ENCODE measurements at regions not wholly inside any gene's neighbourhood (a gene's known extent, or its start where the extent isn't known, plus 50 kb on each side); places are given as distances from the start of the nearest gene placed in this dataset.

- Histone ChIP-seq H3K4me3 (ENCODE audit: insufficient read depth, low read depth, low read length) (no peak overlapping the region), H3K4me1 (ENCODE audit: insufficient read depth, low read length) (no peaks in the 10 kb centered on the region), H3K27me3 (ENCODE audit: insufficient read depth, low read length) (no peaks in the 10 kb centered on the region), H3K9ac (ENCODE audit: low read length) (no peak overlapping the region), H3K4me2 (ENCODE audit: low read length) (no peak overlapping the region), H3K36me3 (ENCODE audit: insufficient read depth, low read length) (no peaks in the 10 kb centered on the region), H3K27ac (ENCODE audit: low read depth, low read length) (no peak overlapping the region), H4K20me1 (ENCODE audit: insufficient read depth, low read length) (no peaks in the 10 kb centered on the region), H2AFZ (ENCODE audit: low read depth, low read length) (no peak overlapping the region), H3K9me3 (ENCODE audit: insufficient read depth, low read depth, low read length) (no peaks in the 10 kb centered on the region), H3K79me2 (ENCODE audit: insufficient read depth, low read length) (no peaks in the 10 kb centered on the region)
- Mint-ChIP-seq H3K27me3 (ENCODE audit: low read depth, unreplicated experiment) (no peaks in the 10 kb centered on the region), H3K9me3 (ENCODE audit: unreplicated experiment) (no peaks in the 10 kb centered on the region), H3K4me3 (ENCODE audit: unreplicated experiment) (no peak overlapping the region), H3K36me3 (ENCODE audit: low read depth, unreplicated experiment) (no peaks in the 10 kb centered on the region), H3K4me1 (ENCODE audit: low read depth, unreplicated experiment) (no peaks in the 10 kb centered on the region), H3K27ac (ENCODE audit: unreplicated experiment) (no peak overlapping the region)
- no peak for TF ChIP-seq EZH2 (IDR thresholded peaks at IDR 0.05; ENCODE audit: insufficient read depth, low read length)
- no peak for TF ChIP-seq CTCF (IDR thresholded peaks at IDR 0.05; ENCODE audit: insufficient read depth, low read depth, low read length)
- DNase-seq (ENCODE audit: low read depth) (no peak), FAIRE-seq (no peak)
Measured at GRCh38 chr6:93822434-93823265, 403.3 kb upstream of the EPHA7 start.

GRCh38 chr6:93821953-93822352, 402.6 kb upstream of the EPHA7 start:
- H3K9me3 Mint-ChIP-seq (ENCODE audit: unreplicated experiment): no peaks in the 10 kb centered on the region
- Histone ChIP-seq H3K79me2 (ENCODE audit: insufficient read depth, low read length) (no peaks in the 10 kb centered on the region), H3K27ac (ENCODE audit: low read depth, low read length) (no peak overlapping the region), H3K9me3 (ENCODE audit: insufficient read depth, low read depth, low read length) (no peaks in the 10 kb centered on the region), H3K4me1 (ENCODE audit: insufficient read depth, low read length) (no peaks in the 10 kb centered on the region), H3K4me3 (ENCODE audit: insufficient read depth, low read depth, low read length) (no peak overlapping the region), H2AFZ (ENCODE audit: low read depth, low read length) (no peak overlapping the region), H4K20me1 (ENCODE audit: insufficient read depth, low read length) (no peaks in the 10 kb centered on the region), H3K36me3 (ENCODE audit: insufficient read depth, low read length) (no peaks in the 10 kb centered on the region), H3K9ac (ENCODE audit: low read length) (no peak overlapping the region), H3K27me3 (ENCODE audit: insufficient read depth, low read length) (no peaks in the 10 kb centered on the region), H3K4me2 (ENCODE audit: low read length) (no peak overlapping the region)
- no peaks in the 10 kb centered on the region for H3K27me3 Mint-ChIP-seq (ENCODE audit: low read depth, unreplicated experiment)
- no peaks in the 10 kb centered on the region for H3K36me3 Mint-ChIP-seq (ENCODE audit: low read depth, unreplicated experiment)
- TF ChIP-seq CTCF (IDR thresholded peaks at IDR 0.05; ENCODE audit: insufficient read depth, low read depth, low read length) (no peak), EZH2 (IDR thresholded peaks at IDR 0.05; ENCODE audit: insufficient read depth, low read length) (no peak)
- H3K4me1 Mint-ChIP-seq (ENCODE audit: low read depth, unreplicated experiment): no peaks in the 10 kb centered on the region
- DNase-seq (ENCODE audit: low read depth): no peak
- no peak for FAIRE-seq
- H3K27ac Mint-ChIP-seq (ENCODE audit: unreplicated experiment): no peak overlapping the region
- no peak overlapping the region for H3K4me3 Mint-ChIP-seq (ENCODE audit: unreplicated experiment)

GRCh38 chr6:93820465-93821082, 401.2 kb upstream of the EPHA7 start:
- TF ChIP-seq EZH2 (IDR thresholded peaks at IDR 0.05; ENCODE audit: insufficient read depth, low read length) (no peak), CTCF (IDR thresholded peaks at IDR 0.05; ENCODE audit: insufficient read depth, low read depth, low read length) (no peak)
- H3K9me3 ChIP-seq (ENCODE audit: insufficient read depth, low read depth, low read length): no peaks in the 10 kb centered on the region
- no peak overlapping the region for H3K27ac ChIP-seq (ENCODE audit: low read depth, low read length)
- no peaks in the 10 kb centered on the region for H3K36me3 Mint-ChIP-seq (ENCODE audit: low read depth, unreplicated experiment)
- FAIRE-seq: no peak
- H3K27me3 ChIP-seq (ENCODE audit: insufficient read depth, low read length): no peaks in the 10 kb centered on the region
- no peak for DNase-seq (ENCODE audit: low read depth)
- H2AFZ ChIP-seq (ENCODE audit: low read depth, low read length): no peak overlapping the region
- no peaks in the 10 kb centered on the region for H3K27me3 Mint-ChIP-seq (ENCODE audit: low read depth, unreplicated experiment)
- no peak overlapping the region for H3K4me3 Mint-ChIP-seq (ENCODE audit: unreplicated experiment)
- no peak overlapping the region for H3K4me3 ChIP-seq (ENCODE audit: insufficient read depth, low read depth, low read length)
- no peak overlapping the region for H3K27ac Mint-ChIP-seq (ENCODE audit: unreplicated experiment)
- H3K4me1 Mint-ChIP-seq (ENCODE audit: low read depth, unreplicated experiment): no peaks in the 10 kb centered on the region
- no peaks in the 10 kb centered on the region for H3K79me2 ChIP-seq (ENCODE audit: insufficient read depth, low read length)
- no peaks in the 10 kb centered on the region for H4K20me1 ChIP-seq (ENCODE audit: insufficient read depth, low read length)
- no peaks in the 10 kb centered on the region for H3K4me1 ChIP-seq (ENCODE audit: insufficient read depth, low read length)
- H3K36me3 ChIP-seq (ENCODE audit: insufficient read depth, low read length): no peaks in the 10 kb centered on the region
- no peak overlapping the region for H3K4me2 ChIP-seq (ENCODE audit: low read length)
- H3K9me3 Mint-ChIP-seq (ENCODE audit: unreplicated experiment): no peaks in the 10 kb centered on the region
- H3K9ac ChIP-seq (ENCODE audit: low read length): no peak overlapping the region

All from astrocyte (in vitro differentiated cells and primary cell).